Inflammatory macrophage treated with lipopolysaccharide for 1 hour (primary cell): ENCODE measurements at regions not wholly inside any gene's neighbourhood (a gene's known extent, or its start where the extent isn't known, plus 50 kb on each side); places are given as distances from the start of the nearest gene placed in this dataset.

ENCODE experiments used
- DNase-seq, 2 donors: peaks; one replicate each; pipeline ENCODE4 v3.0.0-alpha.2; 2020 to 2022

GRCh38 chrX:5829469-5829868, 399.2 kb downstream of the NLGN4X start:
- DNase-seq = no peak

GRCh38 chrX:5829060-5829459, 399.6 kb downstream of the NLGN4X start:
- no peak for DNase-seq

GRCh38 chrX:5823903-5824302, 404.8 kb downstream of the NLGN4X start:
- no peak for DNase-seq

- no peak for DNase-seq
Observed at GRCh38 chrX:5810636-5811035, 418.0 kb downstream of the NLGN4X start.

- DNase-seq = no peak
Observed at GRCh38 chrX:5807181-5807580, 421.5 kb downstream of the NLGN4X start.

GRCh38 chrX:5802391-5802790, 426.3 kb downstream of the NLGN4X start:
- DNase-seq = no peak

- DNase-seq = no peak
Observed at GRCh38 chrX:5791721-5792120, 436.9 kb downstream of the NLGN4X start.

GRCh38 chrX:5788910-5789309, 439.8 kb downstream of the NLGN4X start:
- no peak for DNase-seq

- DNase-seq = no peak
Observed at GRCh38 chrX:5780821-5781220, 447.8 kb downstream of the NLGN4X start.

GRCh38 chrX:5775846-5776430, 452.7 kb downstream of the NLGN4X start:
- DNase-seq = peak; percentile 17 to 48

GRCh38 chrX:5774446-5774845, 454.2 kb downstream of the NLGN4X start:
- DNase-seq = peak; percentile 6 to 13

GRCh38 chrX:5771441-5771840, 457.2 kb downstream of the NLGN4X start:
- peak in 1 of 2 donors; percentile 17 for DNase-seq

GRCh38 chrX:5756616-5757015, 472.1 kb downstream of the NLGN4X start:
- DNase-seq = no peak

- no peak for DNase-seq
Observed at GRCh38 chrX:5753291-5753690, 475.4 kb downstream of the NLGN4X start.

GRCh38 chrX:5752831-5753230, 475.8 kb downstream of the NLGN4X start:
- no peak for DNase-seq

- no peak for DNase-seq
Observed at GRCh38 chrX:5748586-5749150, 480.0 kb downstream of the NLGN4X start.

- no peak for DNase-seq
Observed at GRCh38 chrX:5746231-5746630, 482.4 kb downstream of the NLGN4X start.

- DNase-seq = no peak
Observed at GRCh38 chrX:5733501-5733900, 495.2 kb downstream of the NLGN4X start.

GRCh38 chrX:5730556-5730955, 498.1 kb downstream of the NLGN4X start:
- no peak for DNase-seq

- peak; percentile 68 to 83 for DNase-seq
Observed at GRCh38 chrX:5726224-5726623, 502.4 kb downstream of the NLGN4X start.

- no peak for DNase-seq
Observed at GRCh38 chrX:5724123-5724522, 504.5 kb downstream of the NLGN4X start.

- no peak for DNase-seq
Observed at GRCh38 chrX:5718651-5719050, 510.0 kb downstream of the NLGN4X start.

- DNase-seq = no peak
Observed at GRCh38 chrX:5716666-5717065, 512.0 kb downstream of the NLGN4X start.

GRCh38 chrX:5708251-5708650, 520.4 kb downstream of the NLGN4X start:
- peak in 1 of 2 donors; percentile 2 for DNase-seq

- no peak for DNase-seq
Observed at GRCh38 chrX:5702890-5703289, 525.8 kb downstream of the NLGN4X start.
